ENCODE measurements at regions not wholly inside any gene's neighbourhood (a gene's known extent, or its start where the extent isn't known, plus 50 kb on each side); places are given as distances from the start of the nearest gene placed in this dataset.

GRCh38 chr2:4951368-4951767, 740.8 kb upstream of the SOX11 start:
- TF ChIP-seq CTCF (IDR thresholded peaks at IDR 0.05; ENCODE audit: insufficient read depth, low read length, poor library complexity, severe bottlenecking), result no peak
- TF ChIP-seq EZH2phosphoT487 (conservative IDR thresholded peaks at IDR 0.05; ENCODE audit: low read length), result no peak
